Right atrium auricular region (tissue), 2 donors: ENCODE measurements at regions not wholly inside any gene's neighbourhood (a gene's known extent, or its start where the extent isn't known, plus 50 kb on each side); places are given as distances from the start of the nearest gene placed in this dataset.

Experiments
- DNase-seq: peaks from one replicate; pipeline ENCODE4 v3.0.0-alpha.2; 2019; ENCODE audit warnings: low spot score
- H3K27ac ChIP-seq, 2 donors: fragments of 200-600 bp; sonication (generic); 1 replicate in 1 of 2; 2 replicates in 1 of 2; pipeline ENCODE4 v1.5.1; 2016 to 2019
- H3K27me3 ChIP-seq, 2 donors: fragments of 200-600 bp; sonication (generic); one replicate each; pipeline versions ENCODE4 v1.5.1 to v1.6.0; 2017 to 2019
- H3K36me3 ChIP-seq: fragments of 200-600 bp; sonication (generic); one replicate; pipeline ENCODE4 v1.5.1; 2016
- H3K4me1 ChIP-seq, 2 donors: fragments of 200-600 bp; sonication (generic); one replicate each; pipeline versions ENCODE4 v1.5.1 to v1.6.0; 2017 to 2019
- H3K4me3 ChIP-seq, 2 donors: fragments of 200-600 bp; sonication (generic); 1 replicate in 1 of 2; 2 replicates in 1 of 2; pipeline ENCODE4 v1.5.1; 2017 to 2019; ENCODE audit warnings: mild to moderate bottlenecking in 1 of 2, moderate library complexity in 1 of 2
- H3K9me3 ChIP-seq, 2 donors: fragments of 200-600 bp; sonication (generic); one replicate each; pipeline ENCODE4 v1.5.1; 2019
- TF ChIP-seq, protein P1 (sequence below), 2 donors: fragments of 200-600 bp; sonication (generic); IDR thresholded peaks; one replicate each; pipeline ENCODE4 v1.5.1; 2019; ENCODE audit warnings: antibody characterized with exemption in 2 of 2

- Histone ChIP-seq H3K27me3 (no peaks in the 10 kb centered on the region), H3K4me1 (no peaks in the 10 kb centered on the region), H3K4me3 (no peak overlapping the region), H3K27ac (no peak overlapping the region), H3K36me3 (no peaks in the 10 kb centered on the region), H3K9me3 (no peaks in the 10 kb centered on the region)
- no peak for DNase-seq
- TF ChIP-seq, protein P1, sequence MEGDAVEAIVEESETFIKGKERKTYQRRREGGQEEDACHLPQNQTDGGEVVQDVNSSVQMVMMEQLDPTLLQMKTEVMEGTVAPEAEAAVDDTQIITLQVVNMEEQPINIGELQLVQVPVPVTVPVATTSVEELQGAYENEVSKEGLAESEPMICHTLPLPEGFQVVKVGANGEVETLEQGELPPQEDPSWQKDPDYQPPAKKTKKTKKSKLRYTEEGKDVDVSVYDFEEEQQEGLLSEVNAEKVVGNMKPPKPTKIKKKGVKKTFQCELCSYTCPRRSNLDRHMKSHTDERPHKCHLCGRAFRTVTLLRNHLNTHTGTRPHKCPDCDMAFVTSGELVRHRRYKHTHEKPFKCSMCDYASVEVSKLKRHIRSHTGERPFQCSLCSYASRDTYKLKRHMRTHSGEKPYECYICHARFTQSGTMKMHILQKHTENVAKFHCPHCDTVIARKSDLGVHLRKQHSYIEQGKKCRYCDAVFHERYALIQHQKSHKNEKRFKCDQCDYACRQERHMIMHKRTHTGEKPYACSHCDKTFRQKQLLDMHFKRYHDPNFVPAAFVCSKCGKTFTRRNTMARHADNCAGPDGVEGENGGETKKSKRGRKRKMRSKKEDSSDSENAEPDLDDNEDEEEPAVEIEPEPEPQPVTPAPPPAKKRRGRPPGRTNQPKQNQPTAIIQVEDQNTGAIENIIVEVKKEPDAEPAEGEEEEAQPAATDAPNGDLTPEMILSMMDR (IDR thresholded peaks at IDR 0.05), result no peak
Measured at GRCh38 chr4:15318621-15319348, 109.0 kb upstream of the C1QTNF7 start.

DNA sequence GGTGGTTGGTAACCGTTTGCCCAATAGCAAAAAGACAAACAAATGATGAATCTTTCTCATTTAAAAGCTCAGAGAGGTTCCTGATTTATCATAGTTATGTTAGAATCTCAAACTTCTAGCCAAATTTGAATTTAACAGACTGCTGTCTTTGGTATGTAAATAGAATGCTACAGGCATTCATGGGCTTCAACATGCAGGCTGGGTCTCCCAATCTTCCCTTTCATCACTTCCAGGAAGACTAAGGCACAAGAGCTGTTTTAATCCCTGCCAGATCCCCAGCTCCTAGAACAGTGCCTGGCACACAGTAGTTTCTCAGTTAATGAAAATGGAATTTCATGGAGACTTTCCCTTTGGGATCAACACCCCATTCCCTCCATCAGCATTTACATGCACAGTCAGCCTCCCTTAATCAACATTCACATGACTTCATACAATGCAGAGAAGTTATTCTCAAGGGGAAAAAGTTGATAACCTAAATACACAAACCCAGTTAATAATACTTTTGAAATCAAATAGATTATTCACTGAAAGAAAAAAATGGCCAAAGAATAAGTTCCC lies 107.6 kb upstream of the C1QTNF7 start:
- no peaks in the 10 kb centered on the region for H3K27me3 ChIP-seq

GRCh38 chr4:15322006-15322405 lies 105.8 kb upstream of the C1QTNF7 start:
- no peaks in the 10 kb centered on the region for H3K36me3 ChIP-seq
- no peak overlapping the region for H3K4me3 ChIP-seq
- no peak overlapping the region for H3K27ac ChIP-seq
- TF ChIP-seq, protein P1 (IDR thresholded peaks at IDR 0.05), result no peak
- H3K9me3 ChIP-seq, result no peaks in the 10 kb centered on the region
- DNase-seq, result no peak
- H3K4me1 ChIP-seq, result no peaks in the 10 kb centered on the region
- H3K27me3 ChIP-seq, result no peaks in the 10 kb centered on the region

More for the DNA sequence above, 107.6 kb upstream of the C1QTNF7 start:
- Histone ChIP-seq H3K9me3 (no peaks in the 10 kb centered on the region), H3K4me1 (no peaks in the 10 kb centered on the region), H3K36me3 (no peaks in the 10 kb centered on the region), H3K4me3 (no peak overlapping the region), H3K27ac (no peak overlapping the region)
- DNase-seq, result no peak
- TF ChIP-seq, protein P1 (IDR thresholded peaks at IDR 0.05), result no peak

DNA sequence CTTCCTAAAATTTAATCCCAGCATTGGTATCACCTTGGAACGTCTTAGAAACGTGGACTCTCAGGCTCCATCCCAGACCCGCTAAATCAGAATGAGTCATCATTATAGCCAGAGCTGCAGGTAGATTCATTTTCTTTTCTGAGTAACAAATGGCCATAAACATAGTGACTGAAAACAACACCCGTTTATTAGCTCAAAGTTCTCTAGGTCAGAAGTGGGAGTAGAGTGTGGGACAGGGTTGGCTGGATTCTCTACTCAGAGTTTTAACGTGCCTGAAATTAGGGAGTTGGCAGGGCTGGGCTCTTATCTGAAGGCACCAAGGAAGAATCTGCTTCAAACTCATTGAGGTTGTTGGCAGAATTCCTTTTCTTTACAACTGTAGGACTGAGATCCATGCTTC lies 101.8 kb upstream of the C1QTNF7 start:
- Histone ChIP-seq H3K9me3 (no peaks in the 10 kb centered on the region), H3K4me3 (no peak overlapping the region), H3K27ac (no peak overlapping the region), H3K4me1 (no peaks in the 10 kb centered on the region), H3K27me3 (no peaks in the 10 kb centered on the region), H3K36me3 (no peaks in the 10 kb centered on the region)
- DNase-seq, result no peak
- TF ChIP-seq, protein P1 (IDR thresholded peaks at IDR 0.05), result no peak

DNA sequence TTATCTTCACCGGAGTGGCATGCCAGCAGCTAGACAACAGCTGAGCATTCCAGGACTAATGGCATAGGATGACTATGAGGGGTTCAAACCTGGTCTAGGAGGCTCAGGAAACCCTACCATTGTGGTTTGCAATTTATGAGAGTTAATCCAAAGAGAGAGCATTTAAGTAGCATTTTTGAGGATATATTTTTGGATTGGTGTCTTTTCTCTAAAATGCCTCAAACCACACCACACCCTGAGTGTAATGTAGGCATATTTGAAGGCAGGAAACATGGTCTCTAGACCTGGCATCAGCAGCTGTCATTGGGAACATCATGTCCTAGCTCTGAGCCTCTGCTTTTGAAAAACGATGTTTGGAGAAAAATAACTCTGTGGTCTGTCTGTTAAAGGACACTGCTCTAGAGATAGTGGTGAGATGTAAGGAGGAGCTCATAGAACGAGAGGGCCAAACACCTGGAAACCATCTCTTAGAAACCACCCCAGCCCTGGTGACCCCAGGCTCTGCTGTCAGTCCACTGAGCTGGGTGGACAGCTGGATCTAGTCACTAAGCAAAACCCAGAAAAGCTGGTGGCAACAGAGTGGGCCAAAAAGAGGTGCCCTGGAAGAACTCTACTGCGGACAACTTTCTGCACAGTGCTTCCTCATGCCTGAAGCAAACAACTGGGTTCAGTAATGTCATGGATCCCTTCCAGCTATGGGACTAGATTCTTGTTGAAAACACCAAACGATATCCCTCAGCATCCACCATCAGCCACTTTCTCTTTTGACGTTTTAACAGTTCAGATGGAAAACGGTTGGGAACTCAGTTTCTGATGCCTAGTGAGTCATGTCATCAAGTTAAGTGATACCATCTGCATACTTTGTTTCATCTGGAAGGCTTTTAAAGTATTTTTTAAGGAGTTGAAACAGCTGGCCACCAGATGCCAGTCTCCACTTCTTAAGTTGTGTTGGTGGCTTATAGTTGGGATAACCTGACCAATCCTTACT lies 100.2 kb upstream of the C1QTNF7 start:
- Histone ChIP-seq H3K27me3 (no peaks in the 10 kb centered on the region), H3K4me3 (no peak overlapping the region), H3K9me3 (no peaks in the 10 kb centered on the region), H3K36me3 (no peaks in the 10 kb centered on the region), H3K4me1 (no peaks in the 10 kb centered on the region), H3K27ac (peak overlapping the region; percentile 6 to 26)
- DNase-seq, result no peak
- TF ChIP-seq, protein P1 (IDR thresholded peaks at IDR 0.05), result no peak
